Stimulated activated effector memory CD8-positive, alpha-beta T cell treated with anti-CD3 and anti-CD28 coated beads, Interleukin-12 subunit alpha, Interleukin-12 subunit beta, amount 100 ng/mL, for 72 hours (primary cell): ENCODE measurements at regions not wholly inside any gene's neighbourhood (a gene's known extent, or its start where the extent isn't known, plus 50 kb on each side); places are given as distances from the start of the nearest gene placed in this dataset.

ENCODE experiments used
- ATAC-seq: fragments of 150-1000 bp; cut with Tn5 transposase; 2 replicates; pipeline ENCODE4 v1.10.0; 2021
- DNase-seq, 2 donors: peaks; one replicate each; pipeline ENCODE4 v3.0.0; 2021 to 2022; ENCODE audit warnings: low spot score in 2 of 2
- H3K27ac Mint-ChIP-seq: one replicate; pipeline ENCODE4 v1.8.0; 2022; ENCODE audit warnings: mild to moderate bottlenecking, mixed read lengths
- H3K36me3 Mint-ChIP-seq: one replicate; pipeline ENCODE4 v1.8.0; 2022; ENCODE audit warnings: mild to moderate bottlenecking, mixed read lengths
- H3K4me1 Mint-ChIP-seq: one replicate; pipeline ENCODE4 v1.8.0; 2022; ENCODE audit warnings: mixed read lengths
- H3K4me3 Mint-ChIP-seq: one replicate; pipeline ENCODE4 v1.8.0; 2022; ENCODE audit warnings: mild to moderate bottlenecking, mixed read lengths
- H3K9me3 Mint-ChIP-seq: one replicate; pipeline ENCODE4 v1.8.0; 2022; ENCODE audit warnings: mixed read lengths

- DNase-seq (no peak), ATAC-seq (no peak)
- Mint-ChIP-seq H3K9me3 (no peaks in the 10 kb centered on the region), H3K4me1 (no peaks in the 10 kb centered on the region), H3K36me3 (no peaks in the 10 kb centered on the region), H3K27ac (no peak overlapping the region), H3K4me3 (no peak overlapping the region)
These were observed 157.4 kb downstream of the ANKRD30B start for GRCh38 chr18:14905350-14905749.

- Mint-ChIP-seq H3K9me3 (no peaks in the 10 kb centered on the region), H3K27ac (no peak overlapping the region), H3K4me1 (no peaks in the 10 kb centered on the region), H3K4me3 (no peak overlapping the region), H3K36me3 (no peaks in the 10 kb centered on the region)
- DNase-seq (no peak), ATAC-seq (no peak)
These were observed 158.0 kb downstream of the ANKRD30B start for GRCh38 chr18:14905979-14906378.

- H3K27ac Mint-ChIP-seq: no peak overlapping the region
- no peaks in the 10 kb centered on the region for H3K9me3 Mint-ChIP-seq
- H3K36me3 Mint-ChIP-seq: no peaks in the 10 kb centered on the region
- no peak overlapping the region for H3K4me3 Mint-ChIP-seq
- DNase-seq (no peak), ATAC-seq (no peak)
- no peaks in the 10 kb centered on the region for H3K4me1 Mint-ChIP-seq
These were observed 159.4 kb downstream of the ANKRD30B start for GRCh38 chr18:14907420-14907819.

GRCh38 chr18:14908541-14908940 lies 160.6 kb downstream of the ANKRD30B start:
- peak; percentile 24 for ATAC-seq
- no peaks in the 10 kb centered on the region for H3K4me1 Mint-ChIP-seq
- no peaks in the 10 kb centered on the region for H3K9me3 Mint-ChIP-seq
- no peak overlapping the region for H3K4me3 Mint-ChIP-seq
- H3K36me3 Mint-ChIP-seq: no peaks in the 10 kb centered on the region
- no peak for DNase-seq
- no peak overlapping the region for H3K27ac Mint-ChIP-seq

- Mint-ChIP-seq H3K4me3 (no peak overlapping the region), H3K4me1 (no peaks in the 10 kb centered on the region), H3K27ac (no peak overlapping the region), H3K36me3 (no peaks in the 10 kb centered on the region), H3K9me3 (no peaks in the 10 kb centered on the region)
- ATAC-seq: no peak
- DNase-seq: no peak
These were observed 165.0 kb downstream of the ANKRD30B start for GRCh38 chr18:14912967-14913366.

GRCh38 chr18:14914121-14914520 lies 166.1 kb downstream of the ANKRD30B start:
- Mint-ChIP-seq H3K4me1 (no peaks in the 10 kb centered on the region), H3K4me3 (no peak overlapping the region), H3K36me3 (no peaks in the 10 kb centered on the region), H3K27ac (no peak overlapping the region), H3K9me3 (no peaks in the 10 kb centered on the region)
- no peak for DNase-seq
- no peak for ATAC-seq

- DNase-seq: no peak
- no peak overlapping the region for H3K27ac Mint-ChIP-seq
- no peaks in the 10 kb centered on the region for H3K36me3 Mint-ChIP-seq
- no peaks in the 10 kb centered on the region for H3K9me3 Mint-ChIP-seq
- no peak overlapping the region for H3K4me3 Mint-ChIP-seq
- H3K4me1 Mint-ChIP-seq: no peaks in the 10 kb centered on the region
- no peak for ATAC-seq
These were observed 166.8 kb downstream of the ANKRD30B start for GRCh38 chr18:14914771-14915170.

GRCh38 chr18:14916181-14916580 lies 168.2 kb downstream of the ANKRD30B start:
- Mint-ChIP-seq H3K4me1 (no peaks in the 10 kb centered on the region), H3K36me3 (no peaks in the 10 kb centered on the region), H3K27ac (no peak overlapping the region), H3K4me3 (no peak overlapping the region), H3K9me3 (no peaks in the 10 kb centered on the region)
- peak in 1 of 2 donors; percentile 28 for DNase-seq
- ATAC-seq: no peak

- ATAC-seq (no peak), DNase-seq (peak in 1 of 2 donors; percentile 12)
- Mint-ChIP-seq H3K9me3 (no peaks in the 10 kb centered on the region), H3K4me1 (no peaks in the 10 kb centered on the region), H3K27ac (no peak overlapping the region), H3K36me3 (no peaks in the 10 kb centered on the region), H3K4me3 (no peak overlapping the region)
These were observed 168.9 kb downstream of the ANKRD30B start for GRCh38 chr18:14916851-14917250.

GRCh38 chr18:14917311-14917710 lies 169.3 kb downstream of the ANKRD30B start:
- peak in 1 of 2 donors; percentile 15 for DNase-seq
- Mint-ChIP-seq H3K4me3 (no peak overlapping the region), H3K4me1 (no peaks in the 10 kb centered on the region), H3K36me3 (no peaks in the 10 kb centered on the region), H3K27ac (no peak overlapping the region), H3K9me3 (no peaks in the 10 kb centered on the region)
- ATAC-seq: no peak

GRCh38 chr18:14919666-14920065 lies 171.7 kb downstream of the ANKRD30B start:
- Mint-ChIP-seq H3K9me3 (no peaks in the 10 kb centered on the region), H3K4me3 (no peak overlapping the region), H3K27ac (no peak overlapping the region), H3K4me1 (peaks cover under 1% of the 10 kb centered on the region), H3K36me3 (no peaks in the 10 kb centered on the region)
- no peak for ATAC-seq
- no peak for DNase-seq

- no peak overlapping the region for H3K4me3 Mint-ChIP-seq
- no peak overlapping the region for H3K27ac Mint-ChIP-seq
- no peaks in the 10 kb centered on the region for H3K9me3 Mint-ChIP-seq
- H3K4me1 Mint-ChIP-seq: peaks cover 10% of the 10 kb centered on the region
- ATAC-seq (no peak), DNase-seq (no peak)
- H3K36me3 Mint-ChIP-seq: no peaks in the 10 kb centered on the region
These were observed 173.1 kb downstream of the ANKRD30B start for GRCh38 chr18:14921031-14921430.

- Mint-ChIP-seq H3K4me1 (peaks cover 10% of the 10 kb centered on the region), H3K9me3 (no peaks in the 10 kb centered on the region), H3K36me3 (no peaks in the 10 kb centered on the region), H3K4me3 (no peak overlapping the region), H3K27ac (no peak overlapping the region)
- ATAC-seq (no peak), DNase-seq (no peak)
These were observed 173.6 kb downstream of the ANKRD30B start for GRCh38 chr18:14921547-14921946.

GRCh38 chr18:14922031-14922430 lies 174.1 kb downstream of the ANKRD30B start:
- H3K4me3 Mint-ChIP-seq: no peak overlapping the region
- no peaks in the 10 kb centered on the region for H3K9me3 Mint-ChIP-seq
- ATAC-seq (no peak), DNase-seq (no peak)
- no peaks in the 10 kb centered on the region for H3K36me3 Mint-ChIP-seq
- peaks cover 10% of the 10 kb centered on the region for H3K4me1 Mint-ChIP-seq
- no peak overlapping the region for H3K27ac Mint-ChIP-seq

- Mint-ChIP-seq H3K9me3 (no peaks in the 10 kb centered on the region), H3K36me3 (no peaks in the 10 kb centered on the region), H3K4me1 (peaks cover 10% of the 10 kb centered on the region), H3K27ac (no peak overlapping the region), H3K4me3 (no peak overlapping the region)
- ATAC-seq: no peak
- DNase-seq: no peak
These were observed 175.1 kb downstream of the ANKRD30B start for GRCh38 chr18:14922965-14923565.

- no peaks in the 10 kb centered on the region for H3K9me3 Mint-ChIP-seq
- H3K36me3 Mint-ChIP-seq: no peaks in the 10 kb centered on the region
These were observed 176.3 kb downstream of the ANKRD30B start for GRCh38 chr18:14924226-14924625.

GRCh38 chr18:14925281-14925709 lies 177.3 kb downstream of the ANKRD30B start:
- peaks cover 10% of the 10 kb centered on the region for H3K4me1 Mint-ChIP-seq
- H3K4me3 Mint-ChIP-seq: no peak overlapping the region
- H3K27ac Mint-ChIP-seq: no peak overlapping the region
- no peaks in the 10 kb centered on the region for H3K36me3 Mint-ChIP-seq
- H3K9me3 Mint-ChIP-seq: no peaks in the 10 kb centered on the region
- DNase-seq (no peak), ATAC-seq (peak; percentile 9)

More at GRCh38 chr18:14924226-14924625, 176.3 kb downstream of the ANKRD30B start:
- no peak overlapping the region for H3K27ac Mint-ChIP-seq
- peaks cover 10% of the 10 kb centered on the region for H3K4me1 Mint-ChIP-seq
- H3K4me3 Mint-ChIP-seq: no peak overlapping the region
- ATAC-seq (no peak), DNase-seq (no peak)
